ENCODE measurements at regions not wholly inside any gene's neighbourhood (a gene's known extent, or its start where the extent isn't known, plus 50 kb on each side); places are given as distances from the start of the nearest gene placed in this dataset.
"Not testable (repeated sequence)": the region's sequence is repeated elsewhere in the genome, so short reads cannot be mapped to it uniquely, and the experiment has no call there.

GRCh38 chr4:67412153-67412712, 133.1 kb downstream of the CENPC start:
- not testable (repeated sequence) for DNase-seq

GRCh38 chr4:67403342-67403741, 142.0 kb downstream of the CENPC start:
- DNase-seq: no peak

GRCh38 chr4:67401902-67402301, 143.4 kb downstream of the CENPC start:
- DNase-seq: no peak

DNA sequence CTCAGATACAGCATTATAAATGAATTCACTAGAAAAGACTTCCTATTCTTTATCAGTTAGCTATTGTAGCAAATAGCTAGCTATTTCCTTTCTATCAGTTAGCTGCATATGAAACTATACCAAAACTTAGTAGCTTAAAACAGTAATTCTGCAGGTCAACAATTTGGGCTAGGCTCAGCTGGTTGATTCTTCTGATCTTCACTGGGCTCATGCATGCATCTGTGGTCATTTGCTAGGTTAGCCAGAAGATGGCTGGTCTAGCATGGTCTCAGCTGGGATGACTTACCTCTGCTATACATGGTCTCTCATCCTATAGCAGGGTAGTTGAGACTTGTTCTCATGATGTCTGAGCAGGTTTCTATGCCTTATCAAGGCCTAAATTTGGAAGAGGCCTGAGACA, 147.4 kb downstream of the CENPC start:
- no peak for DNase-seq

- DNase-seq: no peak
These were observed 148.3 kb downstream of the CENPC start for GRCh38 chr4:67397031-67397430.

- no peak for DNase-seq
These were observed 149.3 kb downstream of the CENPC start for GRCh38 chr4:67396008-67396407.

DNA sequence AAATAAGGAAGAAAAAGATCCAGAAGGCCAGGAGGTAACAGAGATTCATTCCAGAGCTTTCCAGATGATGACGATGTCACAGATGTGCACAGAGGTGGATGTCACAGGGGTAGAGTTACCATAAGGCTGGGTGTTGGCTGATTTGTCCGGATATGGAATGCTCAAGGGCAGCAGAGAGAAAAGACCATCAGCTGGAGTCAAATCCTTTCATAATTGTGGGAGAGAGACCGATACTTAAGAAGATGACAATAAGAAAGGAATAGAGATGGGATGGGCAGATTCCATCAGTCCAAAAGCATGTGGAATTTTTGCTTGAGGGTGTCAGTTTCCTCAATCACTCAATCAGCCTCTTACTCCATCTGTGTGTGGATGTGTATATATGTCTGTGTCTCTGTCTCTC, 150.4 kb downstream of the CENPC start:
- DNase-seq: no peak

DNA sequence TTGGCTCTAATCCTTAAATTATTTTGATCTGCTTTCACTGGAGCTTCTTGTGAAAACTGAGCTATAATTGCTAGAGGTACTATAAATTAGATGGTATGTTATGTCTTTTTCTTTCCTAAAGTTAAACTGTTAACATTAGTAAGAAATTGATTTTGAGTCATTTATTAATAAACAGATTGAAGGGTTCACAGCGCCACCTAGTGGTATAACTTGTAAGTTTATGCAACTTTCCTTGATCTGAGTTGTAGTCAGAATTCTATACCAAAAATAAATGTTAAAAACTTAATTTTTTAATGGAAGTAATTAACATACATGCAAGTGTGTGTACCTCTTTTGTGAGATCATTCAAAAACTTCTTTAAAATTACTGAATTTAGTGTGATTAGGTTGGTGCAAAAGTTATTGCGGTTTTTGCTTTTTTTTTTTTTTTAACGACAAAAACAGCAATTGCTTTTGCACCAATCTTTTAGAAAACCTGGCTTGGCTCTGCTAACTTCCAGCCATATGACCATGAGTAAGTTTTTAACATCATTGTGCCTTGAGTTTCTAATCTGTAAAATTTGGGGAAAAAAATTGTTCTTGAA, 151.5 kb downstream of the CENPC start:
- DNase-seq: no peak

DNA sequence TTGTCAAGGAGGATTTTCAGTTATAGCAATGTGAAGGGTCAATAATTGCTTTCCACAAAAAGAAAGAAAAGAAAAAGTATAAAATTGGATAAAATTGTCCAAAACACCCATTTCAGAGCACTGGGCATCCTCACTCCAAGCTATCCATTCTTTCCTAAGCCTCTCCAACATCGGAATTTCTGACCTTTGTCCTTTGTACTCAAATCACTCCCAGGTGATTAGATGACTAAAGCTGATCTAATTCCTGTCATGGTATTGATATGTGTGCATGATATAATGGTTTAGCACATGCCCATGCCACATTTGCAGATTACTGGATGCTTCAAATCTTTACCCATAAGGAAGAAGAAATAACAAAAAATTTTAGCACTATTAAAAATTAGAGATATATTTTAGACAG, 152.3 kb downstream of the CENPC start:
- no peak for DNase-seq

DNA sequence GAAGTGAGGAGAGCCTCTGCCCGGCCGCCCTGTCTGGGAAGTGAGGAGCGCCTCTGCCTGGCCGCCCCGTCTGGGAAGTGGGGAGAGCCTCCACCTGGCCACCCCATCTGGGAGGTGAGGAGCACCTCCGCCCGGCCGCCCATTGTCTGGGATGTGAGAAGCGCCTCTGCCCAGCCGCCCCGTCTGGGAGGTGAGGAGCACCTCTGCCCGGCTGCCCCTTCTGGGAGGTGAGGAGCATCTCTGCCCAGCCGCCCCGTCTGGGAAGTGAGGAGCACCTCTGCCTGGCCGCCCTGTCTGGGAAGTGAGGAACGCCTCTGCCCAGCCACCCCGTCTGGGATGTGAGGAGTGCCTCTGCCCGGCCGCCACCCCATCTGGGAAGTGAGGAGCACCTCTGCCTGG, 163.9 kb downstream of the CENPC start:
- not testable (repeated sequence) for DNase-seq

- DNase-seq: not testable (repeated sequence)
These were observed 164.4 kb downstream of the CENPC start for GRCh38 chr4:67380702-67381405.

GRCh38 chr4:67380154-67380553, 165.1 kb downstream of the CENPC start:
- DNase-seq: no peak

GRCh38 chr4:67375291-67375690, 170.0 kb downstream of the CENPC start:
- DNase-seq: no peak

DNA sequence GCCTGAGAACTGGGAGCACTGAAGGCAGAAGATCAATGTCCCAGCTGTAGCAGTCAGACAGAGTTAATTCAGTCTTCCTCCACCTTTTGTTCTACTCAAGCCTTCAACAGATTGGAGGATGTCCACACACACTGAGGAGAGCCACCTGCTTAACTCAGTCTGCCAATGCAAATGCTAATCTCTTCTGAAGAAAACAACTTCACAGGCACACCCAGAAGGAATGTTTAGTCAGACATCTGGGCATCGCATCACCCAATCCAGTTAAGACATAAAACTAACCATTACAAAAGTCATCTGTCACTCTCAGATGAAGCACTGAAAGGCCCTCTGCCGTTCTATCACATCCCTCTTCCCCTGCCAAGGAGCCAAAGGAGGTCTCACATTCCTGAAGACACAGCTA, 173.7 kb downstream of the CENPC start:
- no peak for DNase-seq

DNA sequence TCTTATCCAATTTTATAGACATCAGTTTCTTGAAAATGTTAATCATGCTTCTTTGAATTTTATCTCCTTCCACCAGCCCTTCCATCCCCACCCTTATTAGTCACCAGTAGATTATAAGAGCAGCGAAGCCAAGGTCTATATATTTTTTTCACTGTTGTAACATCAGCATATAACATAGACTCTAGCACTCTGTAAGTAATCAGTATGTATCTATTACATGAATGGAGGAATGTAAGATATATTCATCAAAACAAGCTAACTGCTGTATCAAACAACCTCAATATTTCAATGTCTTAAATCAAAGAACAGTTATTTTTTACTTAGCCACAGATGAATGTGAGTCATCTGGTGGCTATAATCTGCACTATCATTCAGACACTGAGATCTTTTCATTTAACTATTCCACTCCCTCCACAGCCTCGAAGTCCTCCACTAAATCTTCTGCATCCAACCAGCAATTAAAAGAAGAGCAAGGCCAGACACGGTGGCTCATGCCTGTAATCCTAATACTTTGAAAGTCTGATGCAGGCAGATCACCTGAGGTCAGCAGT, 178.9 kb downstream of the CENPC start:
- no peak for DNase-seq

GRCh38 chr4:67365661-67366245, 179.6 kb downstream of the CENPC start:
- no peak for DNase-seq

DNA sequence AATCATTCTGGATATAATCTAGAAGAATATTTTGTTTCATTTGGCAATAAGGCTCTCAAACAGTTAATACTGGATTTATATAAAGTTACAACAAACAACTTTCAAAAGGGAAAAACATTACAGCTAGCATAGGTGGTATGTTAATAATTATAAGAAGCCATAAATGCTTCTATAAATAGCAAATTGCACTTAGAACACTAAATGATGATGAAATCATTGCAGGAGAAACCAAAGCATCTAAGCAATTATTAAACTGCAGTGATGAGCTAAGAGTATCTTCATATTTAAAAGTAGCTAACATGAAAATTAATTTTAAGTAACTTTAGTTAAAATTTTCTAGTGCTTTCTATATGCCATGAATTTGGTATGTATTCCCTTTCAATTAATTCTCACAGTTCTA, 189.5 kb downstream of the CENPC start:
- no peak for DNase-seq

DNA sequence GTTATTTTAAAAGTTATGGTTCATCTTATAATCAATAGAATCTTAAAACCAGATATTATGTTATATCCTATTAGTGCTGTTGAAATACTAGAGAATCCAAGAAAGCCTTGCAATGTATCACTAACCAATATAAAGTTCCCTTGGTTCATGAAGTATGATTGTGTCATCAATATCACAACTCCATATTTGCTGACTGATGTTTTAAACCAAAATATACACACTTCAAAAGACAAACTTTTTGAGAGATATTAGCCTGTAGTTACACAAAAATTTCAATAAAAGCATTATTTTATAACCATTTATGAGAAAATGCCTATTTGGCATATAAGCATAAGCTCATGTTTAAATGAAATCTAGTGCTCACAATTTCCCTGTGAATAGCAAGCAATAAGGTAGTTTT, 198.6 kb downstream of the CENPC start:
- no peak for DNase-seq

- DNase-seq: no peak
These were observed 200.5 kb downstream of the CENPC start for GRCh38 chr4:67344594-67345380.

DNA sequence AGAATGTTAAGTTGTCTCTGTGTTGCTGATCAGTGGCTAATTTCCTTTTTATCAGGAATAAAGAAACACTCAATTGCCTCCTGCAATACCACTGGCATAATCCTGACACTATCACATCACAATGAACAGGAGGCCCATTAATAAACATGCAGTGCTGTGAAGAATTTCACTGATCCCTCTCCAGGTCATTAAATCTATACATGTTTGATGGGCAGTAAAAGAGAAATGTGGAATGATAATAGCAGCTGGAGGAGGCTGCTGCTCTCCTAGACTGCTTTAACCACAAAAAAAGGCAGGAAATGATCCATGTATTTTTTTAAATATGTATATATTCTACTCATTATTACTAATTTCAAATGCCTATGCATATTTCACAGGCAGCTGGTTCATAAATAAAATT, 202.1 kb downstream of the CENPC start:
- DNase-seq: no peak

DNA sequence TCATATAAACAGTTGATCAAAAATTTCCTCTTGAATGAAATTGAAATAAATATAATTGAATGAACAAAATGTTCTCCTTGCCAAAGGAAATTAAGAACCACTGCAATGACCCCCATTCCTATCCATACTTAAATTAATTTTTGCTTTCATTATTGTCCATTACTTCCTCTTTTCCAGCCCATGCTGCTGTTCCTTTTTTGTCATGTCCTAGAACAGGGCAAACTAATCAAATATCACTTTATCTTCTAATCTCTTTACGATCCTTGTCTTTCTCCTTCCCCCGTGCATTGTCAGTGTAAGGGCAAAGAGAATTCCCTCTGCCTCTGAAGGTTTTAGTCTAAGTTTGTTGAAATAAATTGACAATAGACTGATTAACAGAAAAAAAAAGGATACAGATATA, 203.0 kb downstream of the CENPC start:
- no peak for DNase-seq

DNA sequence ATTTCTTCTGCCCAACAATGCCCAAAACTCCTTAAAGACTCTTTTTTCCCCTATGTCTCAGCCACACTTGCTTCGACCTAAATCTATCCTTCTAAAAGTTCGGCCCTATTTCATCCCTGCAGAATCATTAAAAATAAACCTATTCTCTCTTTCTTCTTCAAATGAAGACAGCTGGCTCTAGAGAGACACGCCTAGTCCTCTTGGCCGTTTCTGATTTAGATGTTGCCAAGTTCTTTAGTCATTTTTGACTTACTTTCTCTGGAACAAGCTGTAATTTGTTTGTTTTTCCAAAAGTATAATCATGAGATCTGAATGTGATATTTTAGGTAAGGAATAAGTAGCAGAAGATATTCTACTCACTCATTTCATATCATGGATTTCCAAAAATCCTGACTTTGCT, 211.6 kb downstream of the CENPC start:
- no peak for DNase-seq

GRCh38 chr4:67332627-67333026, 212.7 kb downstream of the CENPC start:
- no peak for DNase-seq

All from DMS153 (cell line).